SK-N-SH (cell line): ENCODE measurements at regions not wholly inside any gene's neighbourhood (a gene's known extent, or its start where the extent isn't known, plus 50 kb on each side); places are given as distances from the start of the nearest gene placed in this dataset.

Source experiments
- CTCF ChIA-PET: fragments of 300-600, 350-600 bp; formaldehyde crosslinking; extraction: SDS; loops from one replicate; lab custom pipeline; 2021; lab: Yijun Ruan, JAX
- POLR2A ChIA-PET: fragments of 350-600 bp; sonication (Branson Sonifier 250); formaldehyde crosslinking; extraction: SDS; loops from one replicate; lab custom pipeline; 2020; ENCODE audit warnings: antibody characterized with exemption, inconsistent platforms; lab: Yijun Ruan, JAX
- DNase-seq: peaks from one replicate; pipeline ENCODE4 v3.0.0; 2012
- H2AFZ ChIP-seq: fragments of 200-600 bp; sonication (generic); 2 replicates; pipeline ENCODE4 v1.8.1; 2016; ENCODE audit warnings: antibody characterized with exemption, mild to moderate bottlenecking, low read depth
- H3F3A ChIP-seq: fragments of 200-600 bp; sonication (generic); replicated peaks from 2 replicates; pipeline ENCODE3; 2016; ENCODE audit warnings: antibody characterized with exemption, mild to moderate bottlenecking; ENCODE audit not compliant: insufficient read depth
- H3K27ac ChIP-seq, 2 experiments: fragments of 200-500 bp in 1 of 2; fragments of 200-600 bp in 1 of 2; sonication (Bioruptor generic) in 1 of 2; sonication (generic), shearing (Covaris generic) in 1 of 2; 2 replicates each; pipeline versions ENCODE4 v1.5.1 to v1.6.1; 2014 to 2016; ENCODE audit warnings: low read depth in 2 of 2, inconsistent platforms in 1 of 2, low read length in 1 of 2, mild to moderate bottlenecking in 1 of 2, mixed read lengths in 1 of 2
- H3K27me3 ChIP-seq: fragments of 200-600 bp; sonication (generic), shearing (Covaris generic); 2 replicates; pipeline ENCODE4 v1.6.1; 2016; ENCODE audit warnings: mixed run types; ENCODE audit not compliant: insufficient read depth
- H3K36me3 ChIP-seq, 2 experiments: fragments of 200-500 bp in 1 of 2; fragments of 200-600 bp in 1 of 2; sonication (Bioruptor generic) in 1 of 2; sonication (generic) in 1 of 2; replicated peaks in 1 of 2; 2 replicates each; pipeline versions ENCODE3 to v1.5.1; 2014 to 2016; ENCODE audit warnings: low read length in 1 of 2, mild to moderate bottlenecking in 1 of 2; ENCODE audit not compliant: insufficient read depth in 2 of 2, control insufficient read depth in 1 of 2
- H3K4me1 ChIP-seq, 2 experiments: fragments of 200-500 bp in 1 of 2; fragments of 200-600 bp in 1 of 2; sonication (Bioruptor generic) in 1 of 2; sonication (generic), shearing (Covaris generic) in 1 of 2; 2 replicates each; pipeline versions ENCODE4 v1.5.1 to v1.6.1; 2014 to 2016; ENCODE audit warnings: low read depth in 1 of 2, low read length in 1 of 2, mixed run types in 1 of 2; ENCODE audit not compliant: insufficient read depth in 2 of 2, control insufficient read depth in 1 of 2
- H3K4me2 ChIP-seq: fragments of 200-600 bp; sonication (generic), shearing (Covaris generic); 2 replicates; pipeline ENCODE4 v1.6.1; 2017; ENCODE audit warnings: mixed run types
- H3K4me3 ChIP-seq, 2 experiments: fragments of 200-500 bp in 1 of 2; fragments of 200-600 bp in 1 of 2; sonication (Bioruptor generic) in 1 of 2; sonication (generic), shearing (Covaris generic) in 1 of 2; 2 replicates each; pipeline versions ENCODE4 v1.5.1 to v1.8.1; 2014 to 2016; ENCODE audit warnings: low read depth in 2 of 2, inconsistent platforms in 1 of 2, low read length in 1 of 2, mild to moderate bottlenecking in 1 of 2, mixed read lengths in 1 of 2, moderate library complexity in 1 of 2
- H3K79me2 ChIP-seq: fragments of 200-600 bp; sonication (generic); 2 replicates; pipeline ENCODE4 v1.8.1; 2017; ENCODE audit warnings: mild to moderate bottlenecking; ENCODE audit not compliant: insufficient read depth
- H3K9ac ChIP-seq: fragments of 200-600 bp; sonication (generic); 2 replicates; pipeline ENCODE4 v1.6.1; 2017; ENCODE audit warnings: mixed run types
- H3K9me2 ChIP-seq: fragments of 200-600 bp; sonication (generic); 2 replicates; pipeline ENCODE4 v1.6.1; 2017; ENCODE audit warnings: mixed run types
- H3K9me3 ChIP-seq: fragments of 200-600 bp; sonication (generic); 2 replicates; pipeline ENCODE4 v1.6.1; 2017; ENCODE audit warnings: mixed run types, mild to moderate bottlenecking, moderate library complexity
- H4K20me1 ChIP-seq: fragments of 200-600 bp; sonication (generic); 2 replicates; pipeline ENCODE4 v1.6.1; 2017; ENCODE audit warnings: mild to moderate bottlenecking, mixed run types; ENCODE audit not compliant: insufficient read depth
- EP300 ChIP-seq, 2 experiments: IDR thresholded peaks; 2 replicates each; pipeline versions ENCODE4 v1.4.0 to v1.6.1; 2012; ENCODE audit warnings: borderline replicate concordance in 1 of 2, low read depth in 1 of 2, low read length in 1 of 2
- EZH2phosphoT487 ChIP-seq: fragments of 200-600 bp; sonication (generic); IDR thresholded peaks from 2 replicates; pipeline ENCODE4 v1.6.1; 2017; ENCODE audit warnings: low read depth, mixed run types, mild to moderate bottlenecking, antibody characterized with exemption, moderate library complexity, borderline replicate concordance
- FOSL2 ChIP-seq: IDR thresholded peaks from 2 replicates; pipeline ENCODE4 v1.4.0; 2012; ENCODE audit warnings: low read depth, mild to moderate bottlenecking, moderate library complexity, borderline replicate concordance
- GATA2 ChIP-seq: sonication (generic); formaldehyde crosslinking; IDR thresholded peaks from 2 replicates; pipeline ENCODE4 v1.5.0; 2020; ENCODE audit warnings: mild to moderate bottlenecking, missing genetic modification reagents
- MEF2A ChIP-seq: IDR thresholded peaks from 2 replicates; pipeline ENCODE4 v1.4.0; 2012; ENCODE audit warnings: low read depth, borderline replicate concordance
- NFIC ChIP-seq: IDR thresholded peaks from 2 replicates; pipeline ENCODE4 v1.4.0; 2012; ENCODE audit warnings: borderline replicate concordance
- RAD21 ChIP-seq: IDR thresholded peaks from 2 replicates; pipeline ENCODE4 v1.6.1; 2012; ENCODE audit warnings: mild to moderate bottlenecking, low read length
- SIN3A ChIP-seq: IDR thresholded peaks from 2 replicates; pipeline ENCODE4 v1.6.1; 2012; ENCODE audit warnings: low read depth, mild to moderate bottlenecking, low read length, moderate library complexity, borderline replicate concordance
- SMC3 ChIP-seq: IDR thresholded peaks from 2 replicates; pipeline ENCODE4 v1.6.1; 2012; ENCODE audit warnings: low read depth, low read length, improper control_type of control experiment
- TAF1 ChIP-seq: IDR thresholded peaks from 2 replicates; pipeline ENCODE4 v1.6.1; 2012; ENCODE audit warnings: low read depth, mild to moderate bottlenecking, low read length, moderate library complexity, borderline replicate concordance
- TCF12 ChIP-seq: IDR thresholded peaks from 2 replicates; pipeline ENCODE4 v1.4.0; 2012
- WGBS: methylation state at CpG from one replicate; pipeline ENCODE4 v1.1.6; 2017; ENCODE audit warnings: low lambda C conversion rate; 5-methylcytosine and 5-hydroxymethylcytosine counted together
- TF ChIP-seq, protein P1 (sequence below): fragments of 150-350 bp; IDR thresholded peaks from 2 replicates; pipeline ENCODE4 v1.6.1; 2016; ENCODE audit warnings: mild to moderate bottlenecking, low read depth, low read length
- TF ChIP-seq, protein P2 (sequence below): IDR thresholded peaks from 2 replicates; pipeline ENCODE4 v1.4.0; 2012; ENCODE audit warnings: low read depth, borderline replicate concordance
- TF ChIP-seq, protein P3 (sequence below): IDR thresholded peaks from 2 replicates; pipeline ENCODE4; 2012

DNA sequence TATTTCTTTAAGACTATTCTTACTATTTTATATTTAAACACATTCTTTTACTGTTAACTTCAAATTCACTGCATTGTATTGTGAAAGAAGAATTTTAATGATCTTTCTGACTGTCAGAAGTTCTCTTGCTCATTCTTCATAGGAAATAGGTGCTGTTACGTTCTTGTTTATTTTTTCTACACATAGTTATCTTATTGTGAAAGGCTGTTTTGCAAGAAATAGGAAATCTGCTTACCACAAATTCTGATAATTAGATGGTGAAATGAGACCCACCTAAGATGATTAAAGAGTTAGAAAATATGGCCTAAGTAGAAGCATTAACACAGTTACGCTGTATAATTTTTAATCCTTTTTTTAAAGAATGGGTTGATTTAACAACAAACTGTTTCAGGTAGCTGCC is 316.1 kb upstream of the ZFP42 start:
- no peaks in the 10 kb centered on the region for H3F3A ChIP-seq
- ChIA-PET POLR2A (no interaction called here), CTCF (no interaction called here)
- no peaks in the 10 kb centered on the region for H4K20me1 ChIP-seq
- H3K27me3 ChIP-seq = no peaks in the 10 kb centered on the region
- H3K4me2 ChIP-seq = no peak overlapping the region
- H3K9ac ChIP-seq = no peak overlapping the region
- no peaks in the 10 kb centered on the region for H3K9me2 ChIP-seq
- no peaks in the 10 kb centered on the region for H3K79me2 ChIP-seq
- no peaks in the 10 kb centered on the region for H3K4me1 ChIP-seq
- TF ChIP-seq MEF2A (no peak), EP300 (IDR thresholded peaks at IDR 0.05; ENCODE audit: borderline replicate concordance in 1 of 2, low read depth in 1 of 2, low read length in 1 of 2) (no peak), NFIC (no peak), TAF1 (no peak), SMC3 (no peak), SIN3A (no peak), GATA2 (CRISPR knock-in tag) (no peak), TCF12 (no peak), FOSL2 (no peak), EZH2phosphoT487 (no peak)
- TF ChIP-seq, protein P1, sequence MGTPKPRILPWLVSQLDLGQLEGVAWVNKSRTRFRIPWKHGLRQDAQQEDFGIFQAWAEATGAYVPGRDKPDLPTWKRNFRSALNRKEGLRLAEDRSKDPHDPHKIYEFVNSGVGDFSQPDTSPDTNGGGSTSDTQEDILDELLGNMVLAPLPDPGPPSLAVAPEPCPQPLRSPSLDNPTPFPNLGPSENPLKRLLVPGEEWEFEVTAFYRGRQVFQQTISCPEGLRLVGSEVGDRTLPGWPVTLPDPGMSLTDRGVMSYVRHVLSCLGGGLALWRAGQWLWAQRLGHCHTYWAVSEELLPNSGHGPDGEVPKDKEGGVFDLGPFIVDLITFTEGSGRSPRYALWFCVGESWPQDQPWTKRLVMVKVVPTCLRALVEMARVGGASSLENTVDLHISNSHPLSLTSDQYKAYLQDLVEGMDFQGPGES = no peak
- TF ChIP-seq, protein P2, sequence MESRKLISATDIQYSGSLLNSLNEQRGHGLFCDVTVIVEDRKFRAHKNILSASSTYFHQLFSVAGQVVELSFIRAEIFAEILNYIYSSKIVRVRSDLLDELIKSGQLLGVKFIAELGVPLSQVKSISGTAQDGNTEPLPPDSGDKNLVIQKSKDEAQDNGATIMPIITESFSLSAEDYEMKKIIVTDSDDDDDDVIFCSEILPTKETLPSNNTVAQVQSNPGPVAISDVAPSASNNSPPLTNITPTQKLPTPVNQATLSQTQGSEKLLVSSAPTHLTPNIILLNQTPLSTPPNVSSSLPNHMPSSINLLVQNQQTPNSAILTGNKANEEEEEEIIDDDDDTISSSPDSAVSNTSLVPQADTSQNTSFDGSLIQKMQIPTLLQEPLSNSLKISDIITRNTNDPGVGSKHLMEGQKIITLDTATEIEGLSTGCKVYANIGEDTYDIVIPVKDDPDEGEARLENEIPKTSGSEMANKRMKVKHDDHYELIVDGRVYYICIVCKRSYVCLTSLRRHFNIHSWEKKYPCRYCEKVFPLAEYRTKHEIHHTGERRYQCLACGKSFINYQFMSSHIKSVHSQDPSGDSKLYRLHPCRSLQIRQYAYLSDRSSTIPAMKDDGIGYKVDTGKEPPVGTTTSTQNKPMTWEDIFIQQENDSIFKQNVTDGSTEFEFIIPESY = no peak
- TF ChIP-seq, protein P3, sequence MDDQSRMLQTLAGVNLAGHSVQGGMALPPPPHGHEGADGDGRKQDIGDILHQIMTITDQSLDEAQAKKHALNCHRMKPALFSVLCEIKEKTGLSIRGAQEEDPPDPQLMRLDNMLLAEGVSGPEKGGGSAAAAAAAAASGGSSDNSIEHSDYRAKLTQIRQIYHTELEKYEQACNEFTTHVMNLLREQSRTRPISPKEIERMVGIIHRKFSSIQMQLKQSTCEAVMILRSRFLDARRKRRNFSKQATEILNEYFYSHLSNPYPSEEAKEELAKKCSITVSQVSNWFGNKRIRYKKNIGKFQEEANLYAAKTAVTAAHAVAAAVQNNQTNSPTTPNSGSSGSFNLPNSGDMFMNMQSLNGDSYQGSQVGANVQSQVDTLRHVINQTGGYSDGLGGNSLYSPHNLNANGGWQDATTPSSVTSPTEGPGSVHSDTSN = no peak
- no peak overlapping the region for H2AFZ ChIP-seq
- H3K9me3 ChIP-seq = no peaks in the 10 kb centered on the region
- no peak for DNase-seq
- no peak overlapping the region for H3K27ac ChIP-seq
- H3K4me3 ChIP-seq = no peak overlapping the region
- H3K36me3 ChIP-seq = no peaks in the 10 kb centered on the region
- whole genome bisulfite sequencing = 71% methylated on average over 2 of the region's 2 CpGs

DNA sequence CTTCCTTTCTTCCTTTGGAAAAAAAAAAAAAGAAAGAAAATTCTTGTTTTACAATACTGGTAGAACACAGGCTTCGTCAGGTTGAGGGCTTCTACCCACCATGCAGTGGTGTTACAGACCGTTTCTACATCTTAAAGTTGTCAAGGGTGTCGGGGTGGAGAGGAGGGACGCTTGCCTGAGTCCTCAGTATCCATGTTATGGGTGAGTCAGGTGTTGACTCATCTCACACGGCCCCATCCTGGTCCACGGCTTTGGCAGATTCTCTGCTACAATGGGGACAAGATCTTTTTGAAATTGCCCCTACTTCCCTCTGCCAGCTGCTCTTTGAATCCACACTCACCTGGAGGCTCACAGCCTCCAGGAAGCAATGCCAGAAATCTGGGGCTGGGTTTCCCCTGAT is 310.3 kb upstream of the ZFP42 start:
- WGBS = 9% methylated on average over 6 of the region's 6 CpGs
- no peaks in the 10 kb centered on the region for H3K9me3 ChIP-seq
- TF ChIP-seq FOSL2 (peak; percentile 30; the same call in 1 of the 2 replicates), RAD21 (no peak)
- H3K9me2 ChIP-seq = no peaks in the 10 kb centered on the region
- no peaks in the 10 kb centered on the region for H3K79me2 ChIP-seq
- H3K36me3 ChIP-seq = no peaks in the 10 kb centered on the region
- H3K4me2 ChIP-seq = no peak overlapping the region
- no peak overlapping the region for H2AFZ ChIP-seq
- no peaks in the 10 kb centered on the region for H3K27me3 ChIP-seq
- H3K27ac ChIP-seq = no peak overlapping the region
- ChIA-PET POLR2A (no interaction called here), CTCF (interaction anchor here (0.6 to 0.7 kb wide), 2 partner anchors 84 to 93 kb away, joined by 3 read pairs; no protein-coding TSS in a partner anchor)
- H4K20me1 ChIP-seq = no peaks in the 10 kb centered on the region
- H3K4me3 ChIP-seq = no peak overlapping the region
- DNase-seq = no peak
- no peaks in the 10 kb centered on the region for H3K4me1 ChIP-seq
- H3K9ac ChIP-seq = no peak overlapping the region
- no peaks in the 10 kb centered on the region for H3F3A ChIP-seq
